Activated CD8-positive, alpha-beta T cell treated with anti-CD3 and anti-CD28 coated beads for 36 hours (primary cell): ENCODE measurements at regions not wholly inside any gene's neighbourhood (a gene's known extent, or its start where the extent isn't known, plus 50 kb on each side); places are given as distances from the start of the nearest gene placed in this dataset.

Experiments
- ATAC-seq: fragments of 200-7000 bp; cut with Tn5 transposase; one replicate; pipeline ENCODE4 v1.10.0; 2021; ENCODE audit warnings: mild to moderate bottlenecking, moderate library complexity
- CTCF ChIA-PET: fragments of 350-600 bp; sonication (Branson Sonifier 250); formaldehyde crosslinking; loops from one replicate; lab custom pipeline; 2021; ENCODE audit warnings: antibody characterized with exemption; lab: Charles Lee
- POLR2A ChIA-PET: fragments of 350-600 bp; sonication (Branson Sonifier 250); formaldehyde crosslinking; loops from one replicate; lab custom pipeline; 2021; ENCODE audit warnings: antibody characterized with exemption; lab: Charles Lee
- DNase-seq: peaks from one replicate; pipeline ENCODE4 v3.0.0-alpha.2; 2020
- H3K27ac Mint-ChIP-seq: one replicate; pipeline ENCODE4 v1.8.0; 2021; ENCODE audit warnings: mild to moderate bottlenecking, mixed read lengths
- H3K27me3 Mint-ChIP-seq: one replicate; pipeline ENCODE4 v1.8.0; 2021; ENCODE audit warnings: mixed read lengths
- H3K36me3 Mint-ChIP-seq: one replicate; pipeline ENCODE4 v1.8.0; 2021; ENCODE audit warnings: low read depth, mixed read lengths
- H3K4me1 Mint-ChIP-seq: one replicate; pipeline ENCODE4 v1.8.0; 2021; ENCODE audit warnings: low read depth, mixed read lengths
- H3K4me3 Mint-ChIP-seq: one replicate; pipeline ENCODE4 v1.8.0; 2021; ENCODE audit warnings: mild to moderate bottlenecking, moderate library complexity, mixed read lengths
- H3K9me3 Mint-ChIP-seq: one replicate; pipeline ENCODE4 v1.8.0; 2021; ENCODE audit warnings: mixed read lengths
- CTCF ChIP-seq: fragments of 200-600 bp; IDR thresholded peaks from one replicate; pipeline ENCODE4 v1.8.0; 2022; ENCODE audit warnings: antibody characterized with exemption, mild to moderate bottlenecking
- intact Hi-C: fragments of 100-400 bp; cut with micrococcal nuclease; formaldehyde crosslinking; loops from one replicate; pipeline ENCODE4 v1.10.0; 2022

GRCh38 chr4:11976726-11977263 is 548.1 kb upstream of the HS3ST1 start:
- H3K4me1 Mint-ChIP-seq = no peaks in the 10 kb centered on the region
- no peaks in the 10 kb centered on the region for H3K9me3 Mint-ChIP-seq
- H3K27me3 Mint-ChIP-seq = no peaks in the 10 kb centered on the region
- CTCF ChIA-PET = no interaction called here
- intact Hi-C loops = no loop called here
- no peak for TF ChIP-seq CTCF
- no peak overlapping the region for H3K27ac Mint-ChIP-seq
- no peak overlapping the region for H3K4me3 Mint-ChIP-seq
- DNase-seq = no peak
- POLR2A ChIA-PET = no interaction called here
- no peak for ATAC-seq
- H3K36me3 Mint-ChIP-seq = no peaks in the 10 kb centered on the region

- no peaks in the 10 kb centered on the region for H3K9me3 Mint-ChIP-seq
- CTCF ChIA-PET = no interaction called here
- DNase-seq (no peak), ATAC-seq (no peak)
- H3K4me1 Mint-ChIP-seq = no peaks in the 10 kb centered on the region
- H3K27me3 Mint-ChIP-seq = no peaks in the 10 kb centered on the region
- H3K27ac Mint-ChIP-seq = no peak overlapping the region
- no peak for TF ChIP-seq CTCF
- H3K36me3 Mint-ChIP-seq = no peaks in the 10 kb centered on the region
- intact Hi-C loops = no loop called here
- H3K4me3 Mint-ChIP-seq = no peak overlapping the region
- POLR2A ChIA-PET = no interaction called here
Observed at GRCh38 chr4:11973270-11973669, 544.6 kb upstream of the HS3ST1 start.

GRCh38 chr4:11970754-11971153 is 542.1 kb upstream of the HS3ST1 start:
- DNase-seq (no peak), ATAC-seq (no peak)
- intact Hi-C loops = no loop called here
- Mint-ChIP-seq H3K4me1 (no peaks in the 10 kb centered on the region), H3K36me3 (no peaks in the 10 kb centered on the region), H3K27ac (no peak overlapping the region), H3K27me3 (no peaks in the 10 kb centered on the region), H3K4me3 (no peak overlapping the region), H3K9me3 (no peaks in the 10 kb centered on the region)
- CTCF ChIA-PET = no interaction called here
- no peak for TF ChIP-seq CTCF
- POLR2A ChIA-PET = no interaction called here

GRCh38 chr4:11966782-11967181 is 538.1 kb upstream of the HS3ST1 start:
- POLR2A ChIA-PET = interaction anchor here (0.6 kb wide), 1 partner anchor 763 kb away, joined by 3 read pairs; no protein-coding TSS in a partner anchor
- no peak for DNase-seq
- CTCF ChIA-PET = no interaction called here
- no peaks in the 10 kb centered on the region for H3K27me3 Mint-ChIP-seq
- no peak overlapping the region for H3K27ac Mint-ChIP-seq
- intact Hi-C loops = no loop called here
- TF ChIP-seq CTCF = no peak
- no peaks in the 10 kb centered on the region for H3K4me1 Mint-ChIP-seq
- no peaks in the 10 kb centered on the region for H3K9me3 Mint-ChIP-seq
- H3K36me3 Mint-ChIP-seq = no peaks in the 10 kb centered on the region
- ATAC-seq = no peak
- no peak overlapping the region for H3K4me3 Mint-ChIP-seq

- no peak for ATAC-seq
- ChIA-PET POLR2A (no interaction called here), CTCF (no interaction called here)
- peaks cover 4% of the 10 kb centered on the region for H3K9me3 Mint-ChIP-seq
- H3K36me3 Mint-ChIP-seq = no peaks in the 10 kb centered on the region
- TF ChIP-seq CTCF = no peak
- intact Hi-C loops = no loop called here
- H3K4me3 Mint-ChIP-seq = no peak overlapping the region
- no peak for DNase-seq
- no peaks in the 10 kb centered on the region for H3K27me3 Mint-ChIP-seq
- H3K27ac Mint-ChIP-seq = no peak overlapping the region
- no peaks in the 10 kb centered on the region for H3K4me1 Mint-ChIP-seq
Observed at GRCh38 chr4:11954093-11954492, 525.4 kb upstream of the HS3ST1 start.
